Astrocyte (in vitro differentiated cells and primary cell): ENCODE measurements at regions not wholly inside any gene's neighbourhood (a gene's known extent, or its start where the extent isn't known, plus 50 kb on each side); places are given as distances from the start of the nearest gene placed in this dataset.

Experiments used
- CTCF ChIP-seq: IDR thresholded peaks from 2 replicates; pipeline ENCODE4 v1.5.1; 2011; ENCODE audit warnings: low read depth, mild to moderate bottlenecking, inconsistent platforms, low read length, moderate library complexity; ENCODE audit not compliant: insufficient read depth
- EZH2 ChIP-seq: IDR thresholded peaks from 2 replicates; pipeline ENCODE4 v1.6.1; 2012; ENCODE audit warnings: mild to moderate bottlenecking, low read length, inconsistent platforms; ENCODE audit not compliant: insufficient read depth

GRCh38 chr2:75326645-75327044 is 127.3 kb upstream of the TACR1 start:
- TF ChIP-seq CTCF: no peak
- no peak for TF ChIP-seq EZH2
